Amygdala (tissue), 56 donors: ENCODE measurements at regions not wholly inside any gene's neighbourhood (a gene's known extent, or its start where the extent isn't known, plus 50 kb on each side); places are given as distances from the start of the nearest gene placed in this dataset.

Source experiments
- DNase-seq, 56 donors: peaks; one replicate each; lab custom pipeline; 2025; lab: John Stamatoyannopoulos, UW

DNA sequence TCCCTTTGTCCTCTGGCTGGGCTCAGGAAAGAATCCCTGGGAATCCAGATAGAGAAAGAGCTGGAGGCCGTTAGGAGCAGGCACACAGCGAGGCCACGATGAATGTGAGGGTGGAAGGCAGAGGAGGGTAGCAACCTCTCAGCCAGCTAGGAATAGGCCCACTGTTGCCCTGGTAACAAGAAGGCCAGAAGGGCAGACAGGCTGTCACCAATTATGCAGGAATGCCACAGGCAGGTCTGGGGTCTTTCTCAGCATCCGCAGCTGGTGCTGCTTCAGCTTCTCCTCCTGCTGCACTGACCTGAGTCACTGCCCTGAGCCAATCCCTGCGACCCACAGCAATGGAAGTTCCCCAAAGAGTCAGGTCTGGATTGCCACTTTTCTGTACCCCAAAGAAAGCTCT, 62.8 kb upstream of the C3orf80 start:
- no peak for DNase-seq

DNA sequence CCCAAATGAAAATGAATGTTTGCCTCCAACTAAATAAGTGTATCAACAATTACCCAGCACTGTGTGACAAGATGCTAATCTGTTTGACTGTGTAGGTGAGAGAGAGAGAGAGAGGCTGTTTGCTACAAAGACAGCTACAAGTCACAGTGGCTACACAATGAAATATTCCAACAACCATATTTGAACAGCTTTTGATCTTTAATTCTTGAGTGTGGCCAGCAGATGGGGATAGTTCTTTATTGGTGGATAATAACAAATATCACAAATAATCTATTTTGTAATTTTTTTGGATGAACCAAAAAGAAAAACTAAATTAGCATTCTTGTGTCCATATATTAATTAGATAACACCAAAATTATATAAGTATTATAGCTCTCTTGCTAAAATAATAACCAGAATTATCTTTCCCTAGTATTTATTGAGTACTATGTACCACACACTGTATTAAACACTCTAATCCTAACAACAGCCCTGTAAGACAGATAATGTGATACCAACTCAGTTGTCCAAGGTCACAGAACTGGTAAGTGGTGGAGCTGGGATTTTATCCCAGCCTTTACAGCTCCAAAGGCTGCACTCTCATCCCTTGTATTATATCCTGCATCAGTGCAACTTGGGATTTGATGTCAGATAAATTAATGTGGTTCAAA, 61.9 kb upstream of the C3orf80 start:
- DNase-seq, result peak in 1 of 56 donors; percentile 26

DNA sequence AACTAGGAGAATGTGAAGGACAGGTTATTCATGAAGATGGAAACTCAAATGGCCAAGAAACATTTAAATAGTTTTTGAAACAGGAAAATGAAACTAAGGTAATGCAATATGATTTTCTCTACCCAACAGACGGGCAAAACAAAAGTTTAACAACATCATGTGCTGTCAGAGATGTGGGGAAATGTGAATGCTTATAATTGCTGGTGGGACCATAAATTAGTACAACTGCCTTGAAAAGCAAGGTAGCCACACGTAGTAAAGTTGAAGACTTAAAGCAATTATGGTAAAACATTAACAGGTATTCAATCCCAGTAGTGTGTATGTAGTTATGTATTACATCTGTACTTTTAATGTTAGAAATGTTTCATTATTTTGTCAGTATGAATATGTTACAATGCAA, 57.0 kb upstream of the C3orf80 start:
- no peak for DNase-seq

DNA sequence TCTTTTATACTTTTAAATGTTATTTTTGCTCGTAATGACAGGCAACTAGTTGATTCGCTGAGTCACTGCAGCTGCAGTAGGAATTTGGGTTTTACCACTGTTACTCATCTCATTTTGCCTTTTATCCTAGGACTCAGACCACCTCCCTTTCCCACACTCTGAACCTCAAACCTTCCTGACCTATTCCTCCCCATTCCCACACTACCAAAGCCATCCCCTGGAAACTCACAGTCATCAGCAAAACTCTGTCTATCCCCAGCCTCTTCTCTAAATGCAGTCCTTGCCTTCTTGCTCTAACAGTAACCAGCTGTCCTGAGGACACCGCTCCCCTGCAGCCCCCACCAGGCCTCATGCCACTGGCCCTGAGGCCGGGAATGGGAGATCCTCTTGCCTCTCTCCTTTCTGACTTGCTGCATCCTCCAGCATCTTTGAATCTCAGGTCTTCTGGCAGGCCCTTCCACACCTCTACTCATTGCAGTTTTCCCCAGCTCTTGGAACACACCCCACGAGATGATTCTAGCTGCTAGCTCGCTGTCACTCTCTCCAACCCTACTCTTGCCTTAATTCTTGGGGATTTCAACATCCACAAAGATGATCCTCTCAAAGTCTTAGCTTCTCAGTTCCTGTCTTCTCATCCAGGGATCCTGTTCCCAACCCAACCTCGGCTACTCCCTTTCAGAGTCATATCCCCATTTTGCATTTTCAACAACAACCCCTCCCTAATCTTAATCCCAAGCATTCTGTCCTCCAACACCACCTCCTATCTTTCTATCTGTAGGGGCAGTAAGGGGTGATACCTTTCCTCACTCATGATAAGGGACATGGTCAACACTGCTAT, 55.9 kb upstream of the C3orf80 start:
- DNase-seq, result no peak

DNA sequence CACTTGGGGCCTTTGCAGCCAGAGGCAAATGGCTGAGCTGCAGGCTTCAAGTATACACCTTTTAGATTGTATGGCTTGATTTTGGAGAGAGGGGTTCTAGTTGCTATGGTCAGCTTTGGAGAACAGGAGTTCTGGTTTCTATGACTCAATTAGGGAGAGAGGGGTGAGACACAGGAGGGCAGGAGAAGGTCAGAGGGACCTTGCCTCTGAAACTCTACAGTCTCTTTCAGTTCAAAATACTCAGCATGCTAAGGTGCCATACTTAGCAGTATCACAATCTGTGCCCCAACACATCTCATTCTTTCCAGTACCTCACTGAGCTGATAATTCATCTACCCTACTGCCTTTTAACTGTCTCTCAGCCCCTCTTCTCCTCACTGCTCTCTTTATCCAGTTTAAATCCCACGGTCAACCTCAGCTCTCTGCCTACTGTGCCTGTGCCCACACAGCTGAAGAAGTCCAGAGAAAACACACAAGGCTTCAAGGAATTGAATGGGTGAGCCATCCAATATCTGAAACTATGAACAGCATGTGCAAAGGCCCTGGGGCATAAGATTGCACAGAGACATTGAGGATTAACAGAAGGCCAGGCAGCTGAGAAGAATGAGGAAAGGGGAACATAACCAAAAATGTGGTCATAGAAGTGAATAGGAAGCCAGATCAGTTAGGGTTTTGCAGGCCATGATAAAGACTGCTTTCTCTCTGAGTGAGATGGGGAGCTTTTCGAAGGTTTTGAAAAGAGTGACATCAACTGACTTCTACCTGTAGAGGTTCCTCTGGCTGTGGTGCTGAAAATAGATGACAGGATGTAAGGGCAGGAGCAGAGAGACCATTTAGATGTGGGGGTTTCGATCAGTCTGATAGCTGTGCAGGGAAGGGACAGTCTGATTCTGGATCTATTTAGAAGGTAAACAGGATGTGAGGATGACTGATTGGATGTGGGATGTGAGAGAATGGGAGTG, 54.5 kb upstream of the C3orf80 start:
- DNase-seq, result no peak

DNA sequence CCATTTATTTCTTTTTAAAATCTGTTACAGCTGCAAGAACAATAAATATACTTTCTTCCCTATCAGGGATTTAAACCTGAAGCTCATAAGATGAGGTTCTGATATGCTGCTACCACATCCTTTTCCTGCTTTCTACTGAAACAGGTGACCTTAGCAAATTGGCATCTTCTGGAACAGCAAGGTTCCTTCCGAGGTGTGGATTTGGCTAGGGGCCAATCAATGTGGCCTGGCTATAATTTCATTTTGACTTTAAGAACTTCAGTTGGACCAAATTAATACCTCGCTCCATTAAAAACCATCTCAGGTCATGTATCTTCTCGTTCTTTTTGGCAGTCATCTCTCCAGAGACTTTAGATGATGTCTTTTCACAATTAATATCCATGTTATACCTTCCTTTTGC, 53.4 kb upstream of the C3orf80 start:
- DNase-seq, result no peak

DNA sequence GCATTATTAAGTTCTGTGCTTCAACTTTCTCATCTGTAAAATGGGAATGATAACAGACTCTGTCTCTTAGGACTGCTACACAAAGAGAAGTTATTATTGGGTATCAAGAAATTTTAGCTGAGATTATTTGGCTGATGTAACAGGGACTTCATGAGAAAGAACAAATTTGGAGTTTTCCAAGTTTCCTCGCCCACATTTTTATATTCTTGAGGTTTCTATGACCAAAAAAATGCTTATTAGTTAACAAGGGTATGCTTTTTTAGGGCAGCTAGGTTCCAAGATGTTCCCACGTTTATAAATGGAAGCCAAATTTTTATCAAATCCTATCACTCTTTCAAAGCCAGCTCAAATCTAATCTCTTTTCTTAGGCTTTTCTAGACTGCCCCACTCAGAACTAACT, 50.6 kb upstream of the C3orf80 start:
- no peak for DNase-seq
